ENCODE measurements at regions not wholly inside any gene's neighbourhood (a gene's known extent, or its start where the extent isn't known, plus 50 kb on each side); places are given as distances from the start of the nearest gene placed in this dataset.

- Mint-ChIP-seq H3K9me3 (peaks cover 0 to 13% (median 0%) of the 10 kb centered on the region in 11 donors), H3K27me3 (peaks cover 0 to 31% (median 16%) of the 10 kb centered on the region in 5 donors), H3K27ac (no peak overlapping the region), H3K36me3 (no peaks in the 10 kb centered on the region), H3K4me3 (no peak overlapping the region), H3K4me1 (no peaks in the 10 kb centered on the region)
- ChIA-PET CTCF (no interaction called here), POLR2A (no interaction called here)
- no peaks in the 10 kb centered on the region for H3K36me3 ChIP-seq (ENCODE audit: control insufficient read depth in 2 of 3, insufficient read depth in 3 of 3, low read length in 3 of 3)
- no peak overlapping the region for H3K27ac ChIP-seq (ENCODE audit: low read depth, low read length)
- no peak for DNase-seq
- H3K27me3 ChIP-seq (ENCODE audit: control insufficient read depth in 2 of 2, insufficient read depth in 2 of 2, low read length in 2 of 2), result no peaks in the 10 kb centered on the region
- intact Hi-C loops (cut with micrococcal nuclease), result no loop called here
- no peaks in the 10 kb centered on the region for H3K4me1 ChIP-seq (ENCODE audit: control insufficient read depth in 2 of 2, insufficient read depth in 2 of 2, low read length in 2 of 2)
- H3K4me3 ChIP-seq (ENCODE audit: low read length), result no peak overlapping the region
- H3K9me3 ChIP-seq (ENCODE audit: control insufficient read depth in 2 of 3, low read length in 3 of 3), result no peaks in the 10 kb centered on the region
- ATAC-seq, result no peak
These were observed 64.0 kb upstream of the KCNK1 start for GRCh38 chr1:233549917-233550316.

GRCh38 chr1:233554037-233554436 lies 59.9 kb upstream of the KCNK1 start:
- ChIA-PET CTCF (no interaction called here), POLR2A (no interaction called here)
- DNase-seq (no peak), ATAC-seq (no peak)
- peaks cover 2 to 28% (median 12%) of the 10 kb centered on the region in 5 donors for H3K27me3 Mint-ChIP-seq
- Histone ChIP-seq H3K27me3 (ENCODE audit: control insufficient read depth in 2 of 2, insufficient read depth in 2 of 2, low read length in 2 of 2) (no peaks in the 10 kb centered on the region), H3K36me3 (ENCODE audit: control insufficient read depth in 2 of 3, insufficient read depth in 3 of 3, low read length in 3 of 3) (no peaks in the 10 kb centered on the region), H3K4me1 (ENCODE audit: control insufficient read depth in 2 of 2, insufficient read depth in 2 of 2, low read length in 2 of 2) (no peaks in the 10 kb centered on the region), H3K9me3 (ENCODE audit: control insufficient read depth in 2 of 3, low read length in 3 of 3) (no peaks in the 10 kb centered on the region), H3K4me3 (ENCODE audit: low read length) (no peak overlapping the region), H3K27ac (ENCODE audit: low read depth, low read length) (no peak overlapping the region)
- peaks cover 0 to 4% (median 0%) of the 10 kb centered on the region in 11 donors for H3K9me3 Mint-ChIP-seq
- intact Hi-C loops (cut with micrococcal nuclease), result no loop called here
- no peak overlapping the region for H3K4me3 Mint-ChIP-seq
- H3K4me1 Mint-ChIP-seq, result no peaks in the 10 kb centered on the region
- H3K27ac Mint-ChIP-seq, result no peak overlapping the region
- no peaks in the 10 kb centered on the region for H3K36me3 Mint-ChIP-seq

GRCh38 chr1:233561708-233562426 lies 52.0 kb upstream of the KCNK1 start:
- Mint-ChIP-seq H3K36me3 (no peaks in the 10 kb centered on the region), H3K4me1 (no peaks in the 10 kb centered on the region), H3K27ac (no peak overlapping the region), H3K9me3 (peaks cover 0 to 67% (median 17%) of the 10 kb centered on the region in 11 donors), H3K4me3 (no peak overlapping the region), H3K27me3 (peaks cover 1 to 15% (median 3%) of the 10 kb centered on the region in 5 donors)
- ATAC-seq, result no peak
- Histone ChIP-seq H3K4me3 (ENCODE audit: low read length) (no peak overlapping the region), H3K27ac (ENCODE audit: low read depth, low read length) (no peak overlapping the region), H3K27me3 (ENCODE audit: control insufficient read depth in 2 of 2, insufficient read depth in 2 of 2, low read length in 2 of 2) (no peaks in the 10 kb centered on the region), H3K4me1 (ENCODE audit: control insufficient read depth in 2 of 2, insufficient read depth in 2 of 2, low read length in 2 of 2) (no peaks in the 10 kb centered on the region), H3K36me3 (ENCODE audit: control insufficient read depth in 2 of 3, insufficient read depth in 3 of 3, low read length in 3 of 3) (no peaks in the 10 kb centered on the region), H3K9me3 (ENCODE audit: control insufficient read depth in 2 of 3, low read length in 3 of 3) (peaks cover 0 to 13% (median 0%) of the 10 kb centered on the region in 3 experiments)
- no peak for DNase-seq
- ChIA-PET POLR2A (no interaction called here), CTCF (no interaction called here)
- intact Hi-C loops (cut with micrococcal nuclease), result no loop called here
